ENCODE measurements at regions not wholly inside any gene's neighbourhood (a gene's known extent, or its start where the extent isn't known, plus 50 kb on each side); places are given as distances from the start of the nearest gene placed in this dataset.

GRCh38 chr12:72734581-72734980 is 462.4 kb downstream of the TRHDE start:
- TF ChIP-seq POLR2A (IDR thresholded peaks at IDR 0.05; ENCODE audit: low read length) (no peak), GATA1 (IDR thresholded peaks at IDR 0.05; ENCODE audit: low read depth, low read length) (no peak)

Data from erythroblast (primary cell).